Stimulated activated CD8-positive, alpha-beta memory T cell treated with anti-CD3 and anti-CD28 coated beads, Interleukin-7, amount 100 ng/mL, for 24 hours (primary cell): ENCODE measurements at regions not wholly inside any gene's neighbourhood (a gene's known extent, or its start where the extent isn't known, plus 50 kb on each side); places are given as distances from the start of the nearest gene placed in this dataset.
A peak's percentile ranks its signal among the peaks of the same experiment; 100 is the strongest.
"Not testable (repeated sequence)": the region's sequence is repeated elsewhere in the genome, so short reads cannot be mapped to it uniquely, and the experiment has no call there.

Experiments used
- DNase-seq: peaks from one replicate; pipeline ENCODE4 v3.0.0-alpha.2; 2020; ENCODE audit warnings: low read depth

- DNase-seq: not testable (repeated sequence)
These were observed 140.5 kb upstream of the ZNF322 start for GRCh38 chr6:26799903-26800633.

DNA sequence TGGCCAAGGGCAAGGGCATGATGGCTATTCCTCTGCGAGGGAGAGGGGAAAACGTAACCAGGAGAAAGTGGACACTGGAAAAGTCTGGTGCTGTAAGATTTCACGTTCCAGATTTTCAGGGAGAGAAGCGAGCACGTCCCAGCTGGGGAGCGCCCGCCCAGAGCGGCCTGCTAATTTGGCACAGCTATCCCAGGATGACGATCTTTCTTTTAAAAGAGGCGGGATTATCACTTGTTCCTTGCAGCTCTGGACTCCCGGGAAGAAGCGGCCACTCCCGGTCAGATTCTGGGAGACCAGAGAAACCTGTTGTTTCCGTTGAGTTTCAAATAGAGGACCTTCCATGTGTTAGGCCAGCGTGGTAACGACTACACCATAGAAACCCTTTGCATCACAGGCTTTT is 144.2 kb upstream of the ZNF322 start:
- DNase-seq: not testable (repeated sequence)

DNA sequence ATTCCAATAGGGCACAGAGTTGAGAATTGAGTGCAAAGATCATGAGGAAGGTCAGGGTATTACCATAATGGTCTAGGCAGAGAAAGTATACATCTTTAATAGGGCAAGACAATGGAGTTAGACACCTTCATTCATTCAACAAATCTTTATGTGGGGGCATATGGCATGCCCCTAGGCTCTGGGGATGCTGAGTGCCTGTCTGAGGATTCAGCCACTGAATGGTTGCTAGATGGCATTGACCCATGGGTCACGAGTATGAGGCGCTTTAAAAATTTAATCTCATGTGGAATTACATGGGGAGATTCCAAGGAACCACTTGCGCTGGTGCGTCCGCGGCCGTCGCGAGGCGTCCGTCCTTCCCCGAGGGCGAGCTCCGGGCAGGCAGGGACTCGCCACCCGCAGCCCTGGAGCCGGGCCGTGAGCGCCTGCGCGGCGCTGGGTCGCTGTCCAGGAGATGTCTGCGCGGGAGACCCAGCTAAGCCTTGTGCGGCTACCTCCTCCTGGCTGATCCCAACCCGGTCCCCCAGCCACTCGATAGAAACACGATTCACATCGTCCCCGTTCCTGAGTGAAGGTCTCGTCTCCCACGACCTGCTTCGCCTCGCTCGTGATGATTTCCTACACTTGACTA is 152.1 kb upstream of the ZNF322 start:
- DNase-seq: not testable (repeated sequence)

DNA sequence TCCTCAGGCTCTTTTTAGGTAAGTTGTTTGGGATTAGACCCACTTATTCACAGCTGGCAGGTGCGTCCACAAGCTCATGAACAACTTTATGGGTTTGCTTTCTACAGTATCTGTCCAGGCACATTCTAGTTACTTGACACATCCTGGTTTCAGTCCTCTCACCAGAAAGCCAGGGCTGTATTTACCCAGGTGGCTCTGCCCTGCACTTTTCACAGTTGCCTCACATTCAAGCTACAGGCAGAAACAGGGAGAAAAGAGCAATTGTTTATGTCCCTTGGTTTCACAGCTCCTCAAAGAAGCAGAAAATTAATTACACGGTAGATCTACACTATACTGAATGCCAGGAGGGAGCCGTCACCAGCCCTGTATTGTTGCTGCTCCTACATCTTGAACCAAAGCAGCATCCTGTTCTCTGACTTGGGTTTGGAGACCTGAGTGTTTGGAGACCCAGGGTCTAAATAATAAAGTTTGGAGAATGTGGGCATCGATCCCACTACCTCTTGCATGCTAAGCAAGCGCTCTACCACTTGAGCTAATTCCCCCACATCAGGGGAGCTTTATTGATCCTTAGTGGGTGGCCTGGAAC is 159.2 kb upstream of the ZNF322 start:
- DNase-seq: not testable (repeated sequence)

- not testable (repeated sequence) for DNase-seq
These were observed 168.4 kb upstream of the ZNF322 start for GRCh38 chr6:26827965-26828364.

DNA sequence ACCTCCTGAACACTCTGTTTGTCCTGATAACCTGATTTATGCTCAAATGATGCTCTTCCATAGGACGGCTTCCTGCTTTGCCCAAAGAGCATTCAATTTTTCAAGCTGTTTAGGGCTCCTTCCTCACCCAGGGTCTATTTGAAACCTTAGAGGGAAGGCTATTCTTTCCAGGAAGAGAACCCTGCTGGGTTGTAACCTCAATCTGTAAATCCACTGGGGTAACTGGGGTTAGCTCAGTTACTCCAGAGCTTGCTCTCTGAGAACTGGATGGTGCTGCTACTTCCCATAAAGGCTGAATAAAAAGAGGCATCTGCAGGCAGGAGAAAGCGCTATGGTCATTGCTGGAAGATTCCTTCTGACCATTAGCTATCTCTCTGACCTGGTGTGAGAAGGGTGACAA is 169.9 kb upstream of the ZNF322 start:
- not testable (repeated sequence) for DNase-seq

- DNase-seq: not testable (repeated sequence)
These were observed 171.4 kb upstream of the ZNF322 start for GRCh38 chr6:26830992-26831391.

DNA sequence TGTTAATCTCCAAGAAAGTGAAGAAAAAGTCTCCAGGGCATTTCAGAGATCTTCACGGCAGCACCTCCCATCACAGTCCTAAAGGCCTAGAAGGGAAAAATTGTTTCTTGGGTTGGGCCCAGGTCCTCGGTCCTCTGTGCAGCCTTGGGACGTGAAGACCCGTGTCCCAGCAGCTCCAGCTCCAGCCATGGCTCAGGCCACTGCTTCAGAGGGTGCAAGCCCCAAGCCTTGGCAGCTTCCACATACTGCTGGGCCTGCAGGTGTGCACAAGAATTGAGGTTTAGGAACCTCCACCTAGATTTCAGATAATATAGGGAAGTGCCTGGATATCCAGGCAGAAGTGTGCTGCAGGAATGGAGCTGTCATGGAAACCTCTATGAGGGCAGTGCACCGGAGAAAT is 176.2 kb upstream of the ZNF322 start:
- not testable (repeated sequence) for DNase-seq

GRCh38 chr6:26836657-26837056 is 177.1 kb upstream of the ZNF322 start:
- DNase-seq: not testable (repeated sequence)

DNA sequence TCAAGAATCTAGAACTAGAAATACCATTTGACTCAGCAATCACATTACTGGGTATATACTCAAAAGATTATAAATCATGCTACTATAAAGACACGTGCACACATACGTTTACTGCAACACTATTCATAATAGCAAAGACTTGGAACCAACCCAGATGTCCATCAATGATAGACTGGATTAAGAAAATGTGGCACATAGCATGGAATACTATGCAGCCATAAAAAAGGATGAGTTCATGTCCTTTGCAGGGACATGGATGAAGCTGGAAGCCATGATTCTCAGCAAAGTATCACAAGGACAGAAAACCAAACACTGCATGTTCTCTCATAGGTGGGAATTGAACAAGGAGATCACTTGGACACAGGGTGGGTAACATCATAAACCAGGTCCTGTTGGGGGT is 185.3 kb upstream of the ZNF322 start:
- DNase-seq: not testable (repeated sequence)

- DNase-seq: not testable (repeated sequence)
These were observed 197.7 kb upstream of the ZNF322 start for GRCh38 chr6:26857289-26857688.

DNA sequence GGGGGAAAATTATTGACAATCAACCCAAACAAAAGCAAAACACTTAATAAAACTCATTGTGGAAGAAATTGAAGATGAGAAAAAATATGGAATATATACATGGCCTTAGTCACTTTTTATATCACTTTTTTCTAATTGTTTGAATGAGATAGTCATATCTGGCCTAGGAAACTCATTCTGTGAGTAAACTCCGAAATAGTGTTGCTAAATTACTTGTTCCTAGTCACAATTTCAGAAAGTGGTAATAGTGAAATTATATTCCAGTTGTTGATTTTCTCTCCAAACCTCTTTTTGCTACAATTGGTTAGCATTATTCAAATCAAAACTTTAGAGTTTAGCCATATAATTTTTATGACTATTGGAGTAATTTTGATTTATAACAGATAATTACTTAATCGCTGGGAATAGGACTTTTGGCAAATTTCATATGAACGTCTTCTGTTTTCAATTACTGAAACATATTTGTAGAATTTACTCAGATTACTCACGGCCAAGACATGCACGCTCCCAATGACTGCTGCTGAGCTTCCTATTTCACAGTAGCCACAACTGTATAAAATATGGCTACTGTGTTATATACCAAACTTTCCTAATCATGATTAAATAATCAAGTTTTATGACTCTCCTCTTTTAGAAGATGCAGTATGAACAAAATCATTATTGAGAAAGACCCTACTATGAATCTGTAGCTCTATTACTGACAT is 199.7 kb upstream of the ZNF322 start:
- not testable (repeated sequence) for DNase-seq

- DNase-seq: not testable (repeated sequence)
These were observed 200.2 kb upstream of the ZNF322 start for GRCh38 chr6:26859771-26860163.

DNA sequence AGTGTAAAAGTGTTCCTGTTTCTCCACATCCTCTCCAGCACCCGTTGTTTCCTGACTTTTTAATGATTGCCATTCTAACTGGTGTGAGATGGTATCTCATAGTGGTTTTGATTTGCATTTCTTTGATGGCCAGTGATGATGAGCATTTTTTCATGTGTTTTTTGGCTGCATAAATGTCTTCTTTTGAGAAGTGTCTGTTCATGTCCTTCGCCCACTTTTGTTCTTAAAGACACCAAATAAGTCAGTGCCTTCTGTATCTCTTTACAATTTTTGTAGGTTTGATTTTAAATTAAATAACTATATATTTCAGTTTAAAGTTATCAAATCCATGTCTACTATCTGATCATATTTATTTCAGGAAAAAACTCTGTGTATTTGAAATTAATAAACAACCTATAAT is 202.4 kb upstream of the ZNF322 start:
- DNase-seq: not testable (repeated sequence)

DNA sequence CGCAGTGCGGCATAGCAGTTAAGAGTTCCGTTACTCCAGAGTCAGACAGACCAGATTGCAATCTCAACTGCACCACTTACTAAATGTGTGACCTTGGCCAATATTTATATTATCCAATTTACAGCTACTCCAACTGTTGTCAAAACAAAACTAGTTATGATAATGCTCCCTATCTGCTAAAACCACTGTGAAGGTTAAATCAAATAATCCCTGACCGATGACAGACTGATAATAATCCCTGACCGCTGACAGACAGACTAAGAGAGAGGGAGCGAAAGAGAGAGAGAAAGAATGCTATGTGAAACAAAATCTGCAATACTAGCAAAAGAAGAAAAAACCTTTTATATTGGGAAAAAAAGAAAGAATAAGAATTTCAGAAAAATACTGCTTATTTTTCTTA is 204.1 kb upstream of the ZNF322 start:
- not testable (repeated sequence) for DNase-seq

- not testable (repeated sequence) for DNase-seq
These were observed 239.2 kb upstream of the ZNF322 start for GRCh38 chr6:26898785-26899184.

- not testable (repeated sequence) for DNase-seq
These were observed 264.7 kb upstream of the ZNF322 start for GRCh38 chr6:26924206-26924605.

GRCh38 chr6:26928190-26928589 is 268.6 kb upstream of the ZNF322 start:
- not testable (repeated sequence) for DNase-seq

GRCh38 chr6:26937258-26937657 is 277.7 kb upstream of the ZNF322 start:
- DNase-seq: not testable (repeated sequence)

DNA sequence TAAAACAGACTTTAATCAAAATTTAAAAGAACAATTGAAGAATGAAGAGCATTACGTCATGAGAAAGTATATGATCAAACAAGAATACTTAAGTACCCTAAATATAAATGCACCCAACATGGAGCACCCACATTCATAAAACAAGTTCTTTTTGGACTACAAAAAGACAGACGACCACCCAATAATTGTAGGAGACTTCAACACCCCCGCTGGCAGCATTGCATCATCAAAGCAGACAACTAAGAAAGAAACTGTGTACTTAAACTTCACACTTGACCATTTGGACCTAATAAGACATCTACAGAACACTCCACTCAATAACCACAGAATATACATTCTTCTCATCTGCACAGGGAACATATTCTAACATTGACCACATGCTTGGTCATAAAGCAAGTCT is 291.7 kb upstream of the ZNF322 start:
- not testable (repeated sequence) for DNase-seq

DNA sequence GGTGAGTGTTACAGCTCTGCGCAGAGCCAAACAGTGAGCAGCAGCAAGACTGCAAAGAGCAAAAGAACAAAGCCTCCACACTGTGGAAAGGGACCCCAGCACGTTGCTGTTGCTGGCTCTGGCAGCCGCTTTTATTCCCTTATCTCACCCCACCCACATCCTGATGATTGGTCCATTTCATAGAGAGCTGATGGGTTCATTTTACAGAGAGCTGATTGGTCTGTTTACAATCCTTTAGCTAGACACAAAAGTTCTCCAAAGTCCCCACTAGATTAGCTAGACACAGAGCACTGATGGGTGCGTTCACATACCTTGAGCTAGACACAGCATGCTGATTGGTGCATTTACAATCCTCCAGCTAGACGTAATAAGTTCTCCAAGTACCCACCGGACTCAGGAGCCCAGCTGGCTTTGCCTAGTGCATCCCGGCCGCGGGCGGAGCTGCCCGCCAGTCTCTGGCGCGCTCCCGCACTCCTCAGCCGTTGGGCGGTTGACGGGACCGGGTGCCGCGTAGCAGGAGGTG is 291.4 kb upstream of the PRSS16 start:
- peak; percentile 1 for DNase-seq

DNA sequence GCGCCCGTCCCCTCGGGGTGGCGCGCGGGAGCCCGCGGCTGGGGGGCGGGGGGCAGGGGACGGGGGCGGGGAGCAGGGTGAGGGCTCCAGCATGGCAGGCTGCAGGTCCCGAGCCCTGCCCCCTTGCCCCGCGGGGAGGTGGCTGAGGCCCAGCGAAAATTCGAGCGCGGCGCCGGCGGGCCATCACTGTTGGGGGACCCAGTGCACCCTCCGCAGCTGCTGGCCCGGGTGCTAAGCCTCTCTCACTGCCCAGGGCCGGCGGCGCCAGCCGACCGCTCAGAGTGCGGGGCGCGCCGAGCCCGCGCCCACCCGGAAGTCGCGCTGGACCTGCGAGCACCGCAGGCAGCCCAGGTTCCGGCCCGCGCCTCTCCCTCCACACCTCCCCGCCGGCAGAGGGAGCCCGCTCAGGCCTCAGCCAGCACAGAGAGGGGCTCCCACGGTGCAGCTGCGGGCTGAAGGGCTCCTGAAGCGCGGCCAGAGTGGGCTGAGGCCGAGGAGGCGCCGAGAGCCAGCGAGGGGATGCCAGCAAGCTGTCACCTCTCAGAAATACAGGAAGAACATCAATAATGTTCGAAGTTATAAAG is 290.8 kb upstream of the PRSS16 start:
- DNase-seq: peak; percentile 61
